Gastrocnemius medialis (tissue), 4 donors: ENCODE measurements at regions not wholly inside any gene's neighbourhood (a gene's known extent, or its start where the extent isn't known, plus 50 kb on each side); places are given as distances from the start of the nearest gene placed in this dataset.

Source experiments
- POLR2A ChIP-seq, 2 donors: fragments of 450-650 bp; IDR thresholded peaks; one replicate each; pipeline ENCODE4 v1.6.1; 2017; ENCODE audit warnings: antibody characterized with exemption in 2 of 2, mild to moderate bottlenecking in 2 of 2, moderate library complexity in 2 of 2
- TF ChIP-seq, protein P1 (sequence below), 5 experiments: fragments of 450-650 bp in 3 of 5; fragments of 200-600 bp in 2 of 5; sonication (generic) in 2 of 5; IDR thresholded peaks in 4 of 5; conservative IDR thresholded peaks in 1 of 5; 1 replicate in 4 of 5; 2 replicates in 1 of 5; pipeline ENCODE4 v1.5.1; 2016 to 2019; ENCODE audit warnings: antibody characterized with exemption in 5 of 5, mild to moderate bottlenecking in 3 of 5, moderate library complexity in 3 of 5

DNA sequence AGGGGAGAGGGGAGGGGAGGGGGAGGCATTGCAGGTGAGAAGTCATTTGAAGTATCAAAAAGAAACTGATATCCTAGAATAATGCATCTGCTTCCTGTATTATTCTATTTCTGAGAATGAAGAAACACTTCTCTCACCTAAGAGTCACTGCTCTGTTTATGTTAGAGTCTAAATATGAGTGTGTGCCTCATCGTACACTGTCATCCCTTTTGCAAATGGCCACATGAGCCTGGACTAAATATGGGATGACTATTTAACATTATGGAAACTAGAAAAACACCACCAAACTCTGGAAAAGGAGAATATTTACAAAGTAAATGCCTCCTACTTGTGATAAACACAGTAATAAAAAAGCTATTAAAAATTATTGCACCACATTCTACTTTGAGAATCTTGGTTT is 146.4 kb upstream of the NOCT start:
- TF ChIP-seq, protein P1, sequence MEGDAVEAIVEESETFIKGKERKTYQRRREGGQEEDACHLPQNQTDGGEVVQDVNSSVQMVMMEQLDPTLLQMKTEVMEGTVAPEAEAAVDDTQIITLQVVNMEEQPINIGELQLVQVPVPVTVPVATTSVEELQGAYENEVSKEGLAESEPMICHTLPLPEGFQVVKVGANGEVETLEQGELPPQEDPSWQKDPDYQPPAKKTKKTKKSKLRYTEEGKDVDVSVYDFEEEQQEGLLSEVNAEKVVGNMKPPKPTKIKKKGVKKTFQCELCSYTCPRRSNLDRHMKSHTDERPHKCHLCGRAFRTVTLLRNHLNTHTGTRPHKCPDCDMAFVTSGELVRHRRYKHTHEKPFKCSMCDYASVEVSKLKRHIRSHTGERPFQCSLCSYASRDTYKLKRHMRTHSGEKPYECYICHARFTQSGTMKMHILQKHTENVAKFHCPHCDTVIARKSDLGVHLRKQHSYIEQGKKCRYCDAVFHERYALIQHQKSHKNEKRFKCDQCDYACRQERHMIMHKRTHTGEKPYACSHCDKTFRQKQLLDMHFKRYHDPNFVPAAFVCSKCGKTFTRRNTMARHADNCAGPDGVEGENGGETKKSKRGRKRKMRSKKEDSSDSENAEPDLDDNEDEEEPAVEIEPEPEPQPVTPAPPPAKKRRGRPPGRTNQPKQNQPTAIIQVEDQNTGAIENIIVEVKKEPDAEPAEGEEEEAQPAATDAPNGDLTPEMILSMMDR (IDR thresholded peaks at IDR 0.05 in 4 of 5, conservative IDR thresholded peaks at IDR 0.05 in 1 of 5), result no peak
- TF ChIP-seq POLR2A (IDR thresholded peaks at IDR 0.05), result no peak
